Smooth muscle cell (in vitro differentiated cells): ENCODE measurements at regions not wholly inside any gene's neighbourhood (a gene's known extent, or its start where the extent isn't known, plus 50 kb on each side); places are given as distances from the start of the nearest gene placed in this dataset.

Experiments used
- DNase-seq: peaks from one replicate; lab custom pipeline; 2025; ENCODE audit not compliant: unreplicated experiment; lab: John Stamatoyannopoulos, UW
- H2AFZ ChIP-seq: fragments of 200-600 bp; sonication (generic); 2 replicates; pipeline ENCODE4 v1.6.0; 2016; ENCODE audit warnings: antibody characterized with exemption, low read depth, mild to moderate bottlenecking
- H3F3A ChIP-seq: fragments of 200-600 bp; sonication (generic); 2 replicates; pipeline ENCODE4 v1.6.0; 2017; ENCODE audit warnings: antibody characterized with exemption, low read depth
- H3K27ac ChIP-seq: fragments of 200-600 bp; sonication (generic); 2 replicates; pipeline ENCODE4 v1.5.1; 2016; ENCODE audit warnings: low read depth, mild to moderate bottlenecking
- H3K27me3 ChIP-seq: fragments of 200-600 bp; sonication (generic); 2 replicates; pipeline ENCODE4 v1.6.1; 2016; ENCODE audit warnings: low read depth, mild to moderate bottlenecking
- H3K36me3 ChIP-seq: fragments of 200-600 bp; sonication (generic); 2 replicates; pipeline ENCODE4 v1.5.1; 2016; ENCODE audit warnings: low read depth
- H3K4me1 ChIP-seq: fragments of 200-600 bp; sonication (generic); 2 replicates; pipeline ENCODE4 v1.5.1; 2016; ENCODE audit warnings: low read depth
- H3K4me2 ChIP-seq: fragments of 200-600 bp; sonication (generic); 2 replicates; pipeline ENCODE4 v1.6.0; 2016; ENCODE audit warnings: mild to moderate bottlenecking
- H3K4me3 ChIP-seq: fragments of 200-600 bp; sonication (generic); 2 replicates; pipeline ENCODE4 v1.5.1; 2016; ENCODE audit warnings: mild to moderate bottlenecking
- H3K79me2 ChIP-seq: fragments of 200-600 bp; sonication (generic); 2 replicates; pipeline ENCODE4 v1.6.0; 2016; ENCODE audit warnings: low read depth, mild to moderate bottlenecking
- H3K9ac ChIP-seq: fragments of 200-600 bp; sonication (generic); 2 replicates; pipeline ENCODE4 v1.6.0; 2016; ENCODE audit warnings: low read depth
- H3K9me3 ChIP-seq: fragments of 200-600 bp; sonication (generic); replicated peaks from 2 replicates; pipeline ENCODE4 v1.5.1; 2016; ENCODE audit warnings: low read depth
- H4K20me1 ChIP-seq: fragments of 200-600 bp; sonication (generic); 2 replicates; pipeline ENCODE4 v1.6.0; 2016; ENCODE audit warnings: low read depth
- WGBS: methylation state at CpG from one replicate; pipeline ENCODE4 v1.1.7; 2016; ENCODE audit warnings: low lambda C conversion rate; 5-methylcytosine and 5-hydroxymethylcytosine counted together
- TF ChIP-seq, protein P1 (sequence below): fragments of 200-600 bp; sonication (generic); IDR thresholded peaks from 2 replicates; pipeline ENCODE4 v1.5.1; 2017; ENCODE audit warnings: borderline replicate concordance, mild to moderate bottlenecking, antibody characterized with exemption; ENCODE audit not compliant: insufficient read depth, poor library complexity, severe bottlenecking

DNA sequence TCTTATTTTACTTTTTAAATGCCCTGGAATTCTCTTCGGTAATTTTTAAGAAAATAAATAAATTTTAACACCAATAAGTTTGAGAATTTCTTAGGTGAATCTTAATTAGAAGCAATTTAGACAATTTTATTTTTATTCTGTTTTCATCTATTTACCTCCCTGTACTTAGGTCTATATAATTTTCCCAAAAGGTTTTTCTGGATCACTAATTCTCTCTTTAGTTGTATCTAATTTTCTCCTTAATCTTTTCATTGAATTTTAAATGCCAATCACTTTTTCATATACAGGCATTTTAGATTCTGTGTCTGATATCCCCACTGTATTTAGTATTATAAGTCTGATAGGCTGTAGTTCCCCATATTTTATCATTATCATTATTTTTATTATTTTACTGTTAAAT lies 845.3 kb downstream of the TRIML1 start:
- 93% methylated on average over 1 of the region's 1 CpG for WGBS
- Histone ChIP-seq H3K36me3 (no peaks in the 10 kb centered on the region), H3K27me3 (no peaks in the 10 kb centered on the region), H3K27ac (no peak overlapping the region), H3K4me2 (no peak overlapping the region), H3K4me3 (no peak overlapping the region), H3F3A (no peaks in the 10 kb centered on the region), H3K9me3 (no peaks in the 10 kb centered on the region), H3K4me1 (no peaks in the 10 kb centered on the region), H3K9ac (no peak overlapping the region), H2AFZ (no peak overlapping the region), H4K20me1 (no peaks in the 10 kb centered on the region), H3K79me2 (no peaks in the 10 kb centered on the region)
- TF ChIP-seq, protein P1, sequence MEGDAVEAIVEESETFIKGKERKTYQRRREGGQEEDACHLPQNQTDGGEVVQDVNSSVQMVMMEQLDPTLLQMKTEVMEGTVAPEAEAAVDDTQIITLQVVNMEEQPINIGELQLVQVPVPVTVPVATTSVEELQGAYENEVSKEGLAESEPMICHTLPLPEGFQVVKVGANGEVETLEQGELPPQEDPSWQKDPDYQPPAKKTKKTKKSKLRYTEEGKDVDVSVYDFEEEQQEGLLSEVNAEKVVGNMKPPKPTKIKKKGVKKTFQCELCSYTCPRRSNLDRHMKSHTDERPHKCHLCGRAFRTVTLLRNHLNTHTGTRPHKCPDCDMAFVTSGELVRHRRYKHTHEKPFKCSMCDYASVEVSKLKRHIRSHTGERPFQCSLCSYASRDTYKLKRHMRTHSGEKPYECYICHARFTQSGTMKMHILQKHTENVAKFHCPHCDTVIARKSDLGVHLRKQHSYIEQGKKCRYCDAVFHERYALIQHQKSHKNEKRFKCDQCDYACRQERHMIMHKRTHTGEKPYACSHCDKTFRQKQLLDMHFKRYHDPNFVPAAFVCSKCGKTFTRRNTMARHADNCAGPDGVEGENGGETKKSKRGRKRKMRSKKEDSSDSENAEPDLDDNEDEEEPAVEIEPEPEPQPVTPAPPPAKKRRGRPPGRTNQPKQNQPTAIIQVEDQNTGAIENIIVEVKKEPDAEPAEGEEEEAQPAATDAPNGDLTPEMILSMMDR: no peak
- no peak for DNase-seq

- no peak for DNase-seq
- Histone ChIP-seq H3K9me3 (no peaks in the 10 kb centered on the region), H2AFZ (no peak overlapping the region), H3K4me2 (peak overlapping the region; percentile 28), H3K27me3 (no peaks in the 10 kb centered on the region), H3K9ac (no peak overlapping the region), H3F3A (no peaks in the 10 kb centered on the region), H3K4me3 (no peak overlapping the region), H4K20me1 (no peaks in the 10 kb centered on the region), H3K4me1 (no peaks in the 10 kb centered on the region), H3K27ac (peak overlapping the region; percentile 52), H3K79me2 (no peaks in the 10 kb centered on the region), H3K36me3 (no peaks in the 10 kb centered on the region)
- TF ChIP-seq, protein P1: no peak
- WGBS: 0% methylated on average over 2 of the region's 2 CpGs
Observed at GRCh38 chr4:188986271-188986689, 847.0 kb downstream of the TRIML1 start.

GRCh38 chr4:188987011-188987410 lies 847.8 kb downstream of the TRIML1 start:
- 100% methylated on average over 1 of the region's 1 CpG for WGBS
- no peaks in the 10 kb centered on the region for H4K20me1 ChIP-seq

DNA sequence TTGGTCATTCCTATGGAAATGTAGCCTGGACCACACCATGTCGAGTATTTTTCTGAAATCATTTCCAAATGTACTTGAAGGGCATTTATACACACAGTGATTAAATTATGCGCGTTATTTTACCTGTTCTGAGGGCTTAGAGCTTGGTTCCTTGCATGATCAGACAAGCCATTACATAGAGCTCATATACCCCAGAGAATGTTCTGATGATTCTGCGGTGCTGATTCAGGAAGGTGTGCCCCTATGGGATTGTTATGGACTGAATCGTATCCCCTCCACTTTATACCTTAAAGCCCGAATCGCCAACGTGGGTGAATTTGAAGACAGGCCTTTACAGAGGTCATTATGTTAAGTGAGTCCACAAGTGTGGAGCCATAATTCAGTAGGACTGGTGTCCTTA lies 848.9 kb downstream of the TRIML1 start:
- 96% methylated on average over 8 of the region's 8 CpGs for WGBS
- no peak for DNase-seq
- TF ChIP-seq, protein P1: no peak

More at GRCh38 chr4:188987011-188987410, 847.8 kb downstream of the TRIML1 start:
- no peaks in the 10 kb centered on the region for H3K4me1 ChIP-seq
- no peak overlapping the region for H3K27ac ChIP-seq
- no peak overlapping the region for H3K9ac ChIP-seq
- no peak overlapping the region for H2AFZ ChIP-seq
- H3K4me2 ChIP-seq: no peak overlapping the region
- TF ChIP-seq, protein P1: no peak
- no peak for DNase-seq
- H3F3A ChIP-seq: no peaks in the 10 kb centered on the region
- no peaks in the 10 kb centered on the region for H3K27me3 ChIP-seq
- no peak overlapping the region for H3K4me3 ChIP-seq
- H3K9me3 ChIP-seq: no peaks in the 10 kb centered on the region
- no peaks in the 10 kb centered on the region for H3K36me3 ChIP-seq
- H3K79me2 ChIP-seq: no peaks in the 10 kb centered on the region

More for the DNA sequence above, 848.9 kb downstream of the TRIML1 start:
- Histone ChIP-seq H3K9me3 (no peaks in the 10 kb centered on the region), H3K27ac (no peak overlapping the region), H3K4me3 (no peak overlapping the region), H3K79me2 (no peaks in the 10 kb centered on the region), H2AFZ (no peak overlapping the region), H3K9ac (no peak overlapping the region), H3K4me2 (no peak overlapping the region), H3K27me3 (no peaks in the 10 kb centered on the region), H3K36me3 (no peaks in the 10 kb centered on the region), H4K20me1 (no peaks in the 10 kb centered on the region), H3F3A (no peaks in the 10 kb centered on the region), H3K4me1 (no peaks in the 10 kb centered on the region)
